ENCODE measurements at regions not wholly inside any gene's neighbourhood (a gene's known extent, or its start where the extent isn't known, plus 50 kb on each side); places are given as distances from the start of the nearest gene placed in this dataset.
"Not testable (repeated sequence)": the region's sequence is repeated elsewhere in the genome, so short reads cannot be mapped to it uniquely, and the experiment has no call there.

DNA sequence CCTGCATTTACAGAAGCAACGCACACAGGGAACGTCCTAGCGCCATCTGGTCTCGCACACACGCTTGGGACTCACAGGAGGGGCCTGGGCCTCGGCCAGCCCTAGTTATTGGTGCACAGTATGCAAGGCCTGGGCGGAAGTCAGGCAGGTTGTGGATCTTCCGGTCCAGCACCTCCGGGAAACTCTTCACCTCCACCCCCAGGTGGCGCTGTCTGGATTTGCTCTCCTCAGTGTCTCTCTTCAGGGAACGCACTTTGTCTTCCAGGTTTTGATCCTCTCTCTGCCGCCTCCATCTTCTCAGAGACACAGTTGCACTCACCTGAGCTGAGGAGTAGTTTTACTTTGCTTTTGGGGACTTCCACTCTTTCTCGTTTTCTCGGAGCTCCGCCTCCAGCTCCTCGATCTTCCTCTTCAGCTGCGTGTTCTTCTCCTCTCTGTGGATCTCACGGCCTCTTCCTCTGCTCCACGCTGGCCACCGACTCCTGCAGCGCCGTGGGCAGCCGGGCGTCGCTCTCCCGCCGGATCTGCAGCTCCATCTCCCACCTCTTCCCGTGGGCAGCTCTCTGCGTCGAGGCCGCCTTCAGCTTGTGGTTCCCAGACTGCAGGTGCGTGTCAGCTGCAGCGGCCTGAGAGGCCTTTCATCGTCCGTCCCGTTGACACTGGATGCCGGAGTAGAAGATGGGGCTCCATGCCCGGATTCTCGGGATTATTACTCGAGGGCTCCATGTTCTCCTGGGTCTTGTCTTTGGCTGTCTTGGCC is 933.8 kb downstream of the TMEM121 start:
- Histone ChIP-seq H3K27ac (ENCODE audit: low read depth in 2 of 2, low read length in 2 of 2) (no peak overlapping the region), H3K4me1 (ENCODE audit: control insufficient read depth in 2 of 2, insufficient read depth in 2 of 2, low read length in 2 of 2) (no peaks in the 10 kb centered on the region), H3K27me3 (ENCODE audit: control insufficient read depth in 2 of 2, insufficient read depth in 2 of 2, low read length in 2 of 2) (no peaks in the 10 kb centered on the region), H3K36me3 (ENCODE audit: control insufficient read depth in 2 of 2, insufficient read depth in 2 of 2, low read length in 2 of 2) (no peaks in the 10 kb centered on the region), H3K4me3 (ENCODE audit: low read length in 2 of 2) (no peak overlapping the region), H3K9ac (ENCODE audit: low read depth in 1 of 2, low read length in 2 of 2) (no peak overlapping the region), H3K9me3 (ENCODE audit: control insufficient read depth in 2 of 2, low read length in 2 of 2) (no peaks in the 10 kb centered on the region)

DNA sequence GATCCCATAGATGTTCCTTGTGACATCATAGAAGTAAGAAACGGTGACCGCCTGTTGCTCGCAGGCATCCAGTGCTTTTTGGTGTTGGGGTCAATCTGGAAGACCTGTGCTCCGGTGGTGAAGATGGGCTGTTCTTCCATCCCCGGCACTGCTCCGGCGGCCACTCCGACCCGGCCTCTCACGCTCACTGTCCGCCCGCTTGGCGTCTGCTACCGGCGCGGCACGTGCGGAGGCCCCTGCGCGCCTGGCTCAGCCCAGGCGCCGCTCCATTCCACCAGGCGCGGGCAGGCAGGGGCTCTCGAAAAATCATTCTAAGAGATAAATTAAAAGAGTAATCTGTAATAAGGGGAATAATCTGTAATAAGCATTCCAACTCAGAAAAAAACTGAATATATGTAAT is 934.5 kb downstream of the TMEM121 start:
- Histone ChIP-seq H3K4me1 (ENCODE audit: control insufficient read depth in 2 of 2, insufficient read depth in 2 of 2, low read length in 2 of 2) (no peaks in the 10 kb centered on the region), H3K9me3 (ENCODE audit: control insufficient read depth in 2 of 2, low read length in 2 of 2) (no peaks in the 10 kb centered on the region), H3K9ac (ENCODE audit: low read depth in 1 of 2, low read length in 2 of 2) (no peak overlapping the region), H3K27me3 (ENCODE audit: control insufficient read depth in 2 of 2, insufficient read depth in 2 of 2, low read length in 2 of 2) (no peaks in the 10 kb centered on the region), H3K36me3 (ENCODE audit: control insufficient read depth in 2 of 2, insufficient read depth in 2 of 2, low read length in 2 of 2) (no peaks in the 10 kb centered on the region), H3K27ac (ENCODE audit: low read depth in 2 of 2, low read length in 2 of 2) (no peak overlapping the region), H3K4me3 (ENCODE audit: low read length in 2 of 2) (no peak overlapping the region)

DNA sequence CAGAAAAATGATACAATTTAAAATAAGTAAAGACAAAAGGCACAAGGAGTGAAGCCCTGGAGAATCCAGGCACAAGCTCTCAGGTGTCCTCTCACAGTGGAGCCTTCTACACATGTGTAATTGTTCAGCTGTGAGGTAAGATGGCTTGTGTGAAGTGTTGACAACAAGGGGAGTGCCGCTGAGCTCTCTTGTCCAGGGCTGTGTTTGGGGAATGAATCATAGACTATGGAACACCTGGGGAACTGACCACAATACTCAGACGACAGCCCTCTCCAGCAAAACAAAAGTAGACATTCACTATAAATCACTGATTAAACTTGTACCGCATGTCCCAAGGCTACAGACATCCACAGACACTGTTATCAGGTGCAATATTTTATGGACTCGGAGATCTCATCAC is 940.1 kb downstream of the TMEM121 start:
- not testable (repeated sequence) for H3K27ac ChIP-seq (ENCODE audit: low read depth in 2 of 2, low read length in 2 of 2); H3K36me3 ChIP-seq (ENCODE audit: control insufficient read depth in 2 of 2, insufficient read depth in 2 of 2, low read length in 2 of 2)

DNA sequence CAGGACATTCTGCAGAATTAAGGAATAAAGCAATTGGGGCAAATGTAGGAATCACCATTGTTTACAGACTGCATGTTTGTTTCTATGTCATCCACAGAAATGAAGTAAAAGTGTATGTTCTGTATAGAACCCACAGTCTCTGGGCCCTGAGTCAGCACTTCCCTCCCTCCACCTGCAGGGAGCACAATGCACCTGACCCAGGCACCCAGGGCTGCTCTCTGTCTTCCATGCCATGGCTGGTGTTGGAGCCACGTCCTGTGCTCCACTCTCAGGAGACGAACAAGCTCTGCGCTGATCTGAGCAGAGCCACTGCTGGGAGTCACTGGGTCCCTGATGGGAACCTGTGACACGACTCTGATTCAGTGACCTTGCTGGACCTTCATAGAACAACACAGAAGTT is 942.5 kb downstream of the TMEM121 start:
- not testable (repeated sequence) for H3K27ac ChIP-seq (ENCODE audit: low read depth in 2 of 2, low read length in 2 of 2); H3K4me3 ChIP-seq (ENCODE audit: low read length in 2 of 2); H3K27me3 ChIP-seq (ENCODE audit: control insufficient read depth in 2 of 2, insufficient read depth in 2 of 2, low read length in 2 of 2); H3K9me3 ChIP-seq (ENCODE audit: control insufficient read depth in 2 of 2, low read length in 2 of 2); H3K4me1 ChIP-seq (ENCODE audit: control insufficient read depth in 2 of 2, insufficient read depth in 2 of 2, low read length in 2 of 2); H3K9ac ChIP-seq (ENCODE audit: low read depth in 1 of 2, low read length in 2 of 2); H3K36me3 ChIP-seq (ENCODE audit: control insufficient read depth in 2 of 2, insufficient read depth in 2 of 2, low read length in 2 of 2)

More for the DNA sequence above, 940.1 kb downstream of the TMEM121 start:
- H3K9me3 ChIP-seq (ENCODE audit: control insufficient read depth in 2 of 2, low read length in 2 of 2); H3K27me3 ChIP-seq (ENCODE audit: control insufficient read depth in 2 of 2, insufficient read depth in 2 of 2, low read length in 2 of 2); H3K4me1 ChIP-seq (ENCODE audit: control insufficient read depth in 2 of 2, insufficient read depth in 2 of 2, low read length in 2 of 2); H3K9ac ChIP-seq (ENCODE audit: low read depth in 1 of 2, low read length in 2 of 2); H3K4me3 ChIP-seq (ENCODE audit: low read length in 2 of 2): not testable (repeated sequence)

DNA sequence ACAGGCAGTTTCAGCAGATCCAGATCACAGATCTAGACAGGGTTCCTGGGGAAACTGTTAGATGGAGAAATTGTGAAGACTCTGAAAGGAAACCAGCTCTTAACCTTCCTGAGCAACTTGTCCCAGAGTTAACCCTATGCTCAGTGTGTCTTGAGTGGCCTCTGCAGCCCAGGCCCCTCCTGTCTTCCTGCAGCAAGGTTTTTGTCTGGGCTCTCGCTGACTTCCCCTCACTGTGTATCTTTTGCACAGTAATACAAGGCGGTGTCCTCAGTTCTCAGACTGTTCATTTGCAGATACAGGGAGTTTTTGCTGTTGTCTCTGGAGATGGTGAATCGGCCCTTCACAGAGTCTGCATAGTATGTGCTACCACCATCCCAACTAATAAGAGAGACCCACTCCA is 943.6 kb downstream of the TMEM121 start:
- H3K4me1 ChIP-seq (ENCODE audit: control insufficient read depth in 2 of 2, insufficient read depth in 2 of 2, low read length in 2 of 2); H3K4me3 ChIP-seq (ENCODE audit: low read length in 2 of 2); H3K27me3 ChIP-seq (ENCODE audit: control insufficient read depth in 2 of 2, insufficient read depth in 2 of 2, low read length in 2 of 2); H3K9ac ChIP-seq (ENCODE audit: low read depth in 1 of 2, low read length in 2 of 2); H3K36me3 ChIP-seq (ENCODE audit: control insufficient read depth in 2 of 2, insufficient read depth in 2 of 2, low read length in 2 of 2); H3K9me3 ChIP-seq (ENCODE audit: control insufficient read depth in 2 of 2, low read length in 2 of 2); H3K27ac ChIP-seq (ENCODE audit: low read depth in 2 of 2, low read length in 2 of 2): not testable (repeated sequence)

DNA sequence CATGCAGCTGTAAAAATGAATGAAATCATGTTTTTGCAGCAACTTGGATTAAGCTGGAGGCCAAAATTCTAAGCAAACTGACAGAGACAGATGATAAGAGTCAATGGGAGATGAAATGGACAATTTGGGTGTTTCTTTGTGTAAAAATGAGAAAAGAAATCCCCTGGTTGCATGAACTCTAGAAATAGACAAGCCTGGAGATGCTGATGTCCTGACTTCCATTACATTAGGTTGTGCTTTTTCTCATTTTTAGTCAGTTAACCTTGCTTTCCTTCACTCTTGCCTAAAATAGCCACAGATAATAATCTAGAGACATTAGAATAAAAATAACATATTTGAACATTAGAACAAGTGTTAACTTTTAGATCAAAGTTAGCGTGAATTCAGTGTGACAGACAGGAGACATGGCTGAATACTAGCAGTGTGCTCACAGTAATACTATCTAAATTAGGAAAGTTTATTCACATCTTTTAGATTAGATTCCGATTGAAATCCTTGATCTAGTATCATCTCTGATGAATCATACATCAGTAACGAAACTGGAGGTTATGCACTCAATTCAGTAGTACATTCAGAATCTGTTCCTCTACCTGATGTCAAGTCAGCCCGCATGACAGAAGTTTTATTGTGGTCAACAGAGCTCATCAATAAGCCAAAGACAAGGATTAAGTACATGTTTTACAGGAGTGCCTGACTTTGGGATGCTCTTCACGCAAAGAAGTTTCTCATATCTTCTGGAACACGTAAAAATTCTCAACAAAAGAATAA is 948.1 kb downstream of the TMEM121 start:
- not testable (repeated sequence) for H3K27me3 ChIP-seq (ENCODE audit: control insufficient read depth in 2 of 2, insufficient read depth in 2 of 2, low read length in 2 of 2); H3K36me3 ChIP-seq (ENCODE audit: control insufficient read depth in 2 of 2, insufficient read depth in 2 of 2, low read length in 2 of 2); H3K4me1 ChIP-seq (ENCODE audit: control insufficient read depth in 2 of 2, insufficient read depth in 2 of 2, low read length in 2 of 2); H3K4me3 ChIP-seq (ENCODE audit: low read length in 2 of 2); H3K9me3 ChIP-seq (ENCODE audit: control insufficient read depth in 2 of 2, low read length in 2 of 2); H3K9ac ChIP-seq (ENCODE audit: low read depth in 1 of 2, low read length in 2 of 2); H3K27ac ChIP-seq (ENCODE audit: low read depth in 2 of 2, low read length in 2 of 2)

DNA sequence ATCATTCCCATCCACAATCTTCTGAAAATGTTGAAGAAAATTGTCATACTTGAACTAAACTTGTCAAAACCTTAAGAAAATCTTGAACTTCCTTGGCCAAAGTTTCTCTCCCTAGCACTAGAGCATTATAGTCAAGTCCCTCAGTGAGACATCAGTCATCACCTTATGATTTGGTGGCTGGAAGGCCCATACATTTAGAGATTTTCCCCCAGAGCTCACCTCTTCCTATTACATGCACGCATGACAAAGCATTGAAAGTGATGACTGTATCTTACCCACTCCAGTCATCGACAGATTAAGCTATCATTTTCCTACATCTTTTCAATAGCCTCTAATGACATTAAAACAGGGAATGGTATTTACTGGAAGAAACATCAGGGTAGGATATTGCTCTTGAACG is 948.8 kb downstream of the TMEM121 start:
- not testable (repeated sequence) for H3K4me1 ChIP-seq (ENCODE audit: control insufficient read depth in 2 of 2, insufficient read depth in 2 of 2, low read length in 2 of 2); H3K27me3 ChIP-seq (ENCODE audit: control insufficient read depth in 2 of 2, insufficient read depth in 2 of 2, low read length in 2 of 2); H3K9me3 ChIP-seq (ENCODE audit: control insufficient read depth in 2 of 2, low read length in 2 of 2); H3K36me3 ChIP-seq (ENCODE audit: control insufficient read depth in 2 of 2, insufficient read depth in 2 of 2, low read length in 2 of 2); H3K27ac ChIP-seq (ENCODE audit: low read depth in 2 of 2, low read length in 2 of 2); H3K9ac ChIP-seq (ENCODE audit: low read depth in 1 of 2, low read length in 2 of 2); H3K4me3 ChIP-seq (ENCODE audit: low read length in 2 of 2)

DNA sequence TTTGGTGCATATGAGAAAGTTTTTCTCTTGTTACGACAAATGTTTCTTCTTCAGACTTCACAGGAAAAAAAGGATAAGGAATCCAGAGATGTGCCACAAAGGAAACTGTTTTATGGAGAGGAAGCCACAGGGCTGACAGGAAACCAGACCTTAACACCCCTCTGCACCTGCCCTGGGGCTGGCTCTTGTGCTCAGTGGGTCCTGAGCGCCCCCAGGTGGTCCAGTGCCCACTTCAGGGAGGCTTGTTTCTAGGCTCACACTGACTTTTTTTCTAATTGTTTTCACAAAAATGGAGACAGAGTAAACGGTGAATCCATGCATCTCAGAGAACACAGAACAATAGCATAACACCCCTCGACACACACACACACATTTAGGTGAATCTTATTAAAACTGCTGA is 951.2 kb downstream of the TMEM121 start:
- H3K27me3 ChIP-seq (ENCODE audit: control insufficient read depth in 2 of 2, insufficient read depth in 2 of 2, low read length in 2 of 2); H3K4me1 ChIP-seq (ENCODE audit: control insufficient read depth in 2 of 2, insufficient read depth in 2 of 2, low read length in 2 of 2); H3K9ac ChIP-seq (ENCODE audit: low read depth in 1 of 2, low read length in 2 of 2); H3K27ac ChIP-seq (ENCODE audit: low read depth in 2 of 2, low read length in 2 of 2); H3K9me3 ChIP-seq (ENCODE audit: control insufficient read depth in 2 of 2, low read length in 2 of 2); H3K36me3 ChIP-seq (ENCODE audit: control insufficient read depth in 2 of 2, insufficient read depth in 2 of 2, low read length in 2 of 2); H3K4me3 ChIP-seq (ENCODE audit: low read length in 2 of 2): not testable (repeated sequence)

DNA sequence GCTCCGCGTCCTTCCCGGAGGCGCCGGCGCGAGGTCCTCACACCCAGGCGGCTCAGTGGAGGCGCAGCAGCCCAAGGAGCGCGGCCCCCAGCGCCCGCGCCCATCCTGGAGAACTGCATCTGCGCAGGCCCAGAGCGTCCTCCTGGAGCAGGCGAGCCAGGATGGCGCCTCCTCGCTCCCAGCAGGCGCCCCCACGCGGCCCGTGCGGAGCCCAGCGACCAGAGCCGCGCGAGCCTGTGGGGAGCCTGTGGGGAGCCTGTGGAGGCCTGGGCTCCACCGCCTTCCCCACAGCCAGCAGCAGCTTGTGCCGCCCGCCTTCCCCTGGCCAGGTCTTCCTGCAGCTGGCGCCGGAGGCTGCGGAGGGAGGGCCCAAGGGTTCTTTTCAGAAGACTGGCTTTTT is 953.9 kb downstream of the TMEM121 start:
- H3K9me3 ChIP-seq (ENCODE audit: control insufficient read depth in 2 of 2, low read length in 2 of 2); H3K27ac ChIP-seq (ENCODE audit: low read depth in 2 of 2, low read length in 2 of 2); H3K9ac ChIP-seq (ENCODE audit: low read depth in 1 of 2, low read length in 2 of 2); H3K36me3 ChIP-seq (ENCODE audit: control insufficient read depth in 2 of 2, insufficient read depth in 2 of 2, low read length in 2 of 2); H3K27me3 ChIP-seq (ENCODE audit: control insufficient read depth in 2 of 2, insufficient read depth in 2 of 2, low read length in 2 of 2); H3K4me3 ChIP-seq (ENCODE audit: low read length in 2 of 2); H3K4me1 ChIP-seq (ENCODE audit: control insufficient read depth in 2 of 2, insufficient read depth in 2 of 2, low read length in 2 of 2): not testable (repeated sequence)

DNA sequence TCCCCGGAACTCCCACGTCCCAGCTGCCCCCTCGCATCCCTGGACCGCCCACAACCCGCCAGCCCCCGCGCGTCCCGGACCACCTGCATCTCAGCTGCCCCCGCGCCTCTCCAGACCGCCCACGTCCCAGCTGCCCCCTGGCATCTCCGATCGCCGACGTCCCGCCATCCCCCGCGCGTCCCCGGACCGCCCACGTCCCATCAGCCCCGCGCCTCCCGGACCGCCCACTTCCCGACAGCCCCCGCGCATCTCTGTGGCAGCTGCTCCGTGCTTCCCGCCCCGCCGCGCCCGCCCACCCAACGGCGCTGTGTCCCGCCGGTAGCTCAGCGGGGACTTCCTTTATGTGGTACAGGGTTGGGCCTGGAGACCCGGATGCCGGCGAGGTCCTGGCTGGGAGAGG is 955.8 kb downstream of the TMEM121 start:
- H3K9ac ChIP-seq (ENCODE audit: low read depth in 1 of 2, low read length in 2 of 2); H3K27ac ChIP-seq (ENCODE audit: low read depth in 2 of 2, low read length in 2 of 2); H3K4me3 ChIP-seq (ENCODE audit: low read length in 2 of 2); H3K36me3 ChIP-seq (ENCODE audit: control insufficient read depth in 2 of 2, insufficient read depth in 2 of 2, low read length in 2 of 2); H3K4me1 ChIP-seq (ENCODE audit: control insufficient read depth in 2 of 2, insufficient read depth in 2 of 2, low read length in 2 of 2); H3K27me3 ChIP-seq (ENCODE audit: control insufficient read depth in 2 of 2, insufficient read depth in 2 of 2, low read length in 2 of 2); H3K9me3 ChIP-seq (ENCODE audit: control insufficient read depth in 2 of 2, low read length in 2 of 2): not testable (repeated sequence)
